Activated naive CD8-positive, alpha-beta T cell treated with anti-CD3 and anti-CD28 coated beads, Interleukin-2, amount 50 U/mL, for 24 hours (primary cell): ENCODE measurements at regions not wholly inside any gene's neighbourhood (a gene's known extent, or its start where the extent isn't known, plus 50 kb on each side); places are given as distances from the start of the nearest gene placed in this dataset.

ENCODE experiments used
- ATAC-seq: fragments of 150-1000 bp; cut with Tn5 transposase; one replicate; pipeline ENCODE4 v1.10.0; 2021
- DNase-seq: peaks from one replicate; pipeline ENCODE4 v3.0.0; 2021
- H3K27ac Mint-ChIP-seq: one replicate; pipeline ENCODE4 v1.8.0; 2021; ENCODE audit warnings: mild to moderate bottlenecking, mixed read lengths
- H3K27me3 Mint-ChIP-seq: one replicate; pipeline ENCODE4 v1.8.0; 2021; ENCODE audit warnings: mixed read lengths
- H3K36me3 Mint-ChIP-seq: one replicate; pipeline ENCODE4 v1.8.0; 2021; ENCODE audit warnings: low read depth, mixed read lengths
- H3K4me1 Mint-ChIP-seq: one replicate; pipeline ENCODE4 v1.8.0; 2021; ENCODE audit warnings: mixed read lengths
- H3K4me3 Mint-ChIP-seq: one replicate; pipeline ENCODE4 v1.8.0; 2021; ENCODE audit warnings: mild to moderate bottlenecking, moderate library complexity, mixed read lengths
- H3K9me3 Mint-ChIP-seq: one replicate; pipeline ENCODE4 v1.8.0; 2021; ENCODE audit warnings: mixed read lengths

GRCh38 chr4:126431049-126431448, 1116.3 kb downstream of the FAT4 start:
- ATAC-seq = no peak
- Mint-ChIP-seq H3K9me3 (no peaks in the 10 kb centered on the region), H3K36me3 (no peaks in the 10 kb centered on the region), H3K27me3 (no peaks in the 10 kb centered on the region), H3K27ac (no peak overlapping the region), H3K4me3 (no peak overlapping the region), H3K4me1 (no peaks in the 10 kb centered on the region)
- no peak for DNase-seq

GRCh38 chr4:126435491-126435890, 1120.7 kb downstream of the FAT4 start:
- Mint-ChIP-seq H3K27me3 (no peaks in the 10 kb centered on the region), H3K4me3 (no peak overlapping the region), H3K9me3 (peaks cover 8% of the 10 kb centered on the region), H3K4me1 (no peaks in the 10 kb centered on the region), H3K27ac (no peak overlapping the region), H3K36me3 (no peaks in the 10 kb centered on the region)
- no peak for DNase-seq
- no peak for ATAC-seq

- H3K27ac Mint-ChIP-seq = no peak overlapping the region
- H3K27me3 Mint-ChIP-seq = no peaks in the 10 kb centered on the region
- no peak overlapping the region for H3K4me3 Mint-ChIP-seq
- no peaks in the 10 kb centered on the region for H3K36me3 Mint-ChIP-seq
- ATAC-seq (no peak), DNase-seq (no peak)
- peaks cover 16% of the 10 kb centered on the region for H3K9me3 Mint-ChIP-seq
- no peaks in the 10 kb centered on the region for H3K4me1 Mint-ChIP-seq
Observed at GRCh38 chr4:126440297-126440696, 1125.5 kb downstream of the FAT4 start.

GRCh38 chr4:126441173-126442035, 1126.6 kb downstream of the FAT4 start:
- DNase-seq (no peak), ATAC-seq (no peak)
- H3K36me3 Mint-ChIP-seq = no peaks in the 10 kb centered on the region
- H3K4me1 Mint-ChIP-seq = no peaks in the 10 kb centered on the region
- H3K9me3 Mint-ChIP-seq = peaks cover 16% of the 10 kb centered on the region
- H3K4me3 Mint-ChIP-seq = no peak overlapping the region
- H3K27ac Mint-ChIP-seq = no peak overlapping the region
- H3K27me3 Mint-ChIP-seq = no peaks in the 10 kb centered on the region

GRCh38 chr4:126445596-126445995, 1130.8 kb downstream of the FAT4 start:
- H3K36me3 Mint-ChIP-seq = no peaks in the 10 kb centered on the region
- DNase-seq (no peak), ATAC-seq (no peak)
- peaks cover 8% of the 10 kb centered on the region for H3K9me3 Mint-ChIP-seq
- H3K4me3 Mint-ChIP-seq = no peak overlapping the region
- no peaks in the 10 kb centered on the region for H3K27me3 Mint-ChIP-seq
- H3K27ac Mint-ChIP-seq = no peak overlapping the region
- no peaks in the 10 kb centered on the region for H3K4me1 Mint-ChIP-seq

- Mint-ChIP-seq H3K9me3 (peaks cover 8% of the 10 kb centered on the region), H3K27ac (no peak overlapping the region), H3K4me3 (no peak overlapping the region), H3K27me3 (no peaks in the 10 kb centered on the region), H3K36me3 (no peaks in the 10 kb centered on the region), H3K4me1 (no peaks in the 10 kb centered on the region)
- DNase-seq = no peak
- ATAC-seq = no peak
Observed at GRCh38 chr4:126446917-126447316, 1132.2 kb downstream of the FAT4 start.

- ATAC-seq = no peak
- no peaks in the 10 kb centered on the region for H3K27me3 Mint-ChIP-seq
- H3K4me1 Mint-ChIP-seq = no peaks in the 10 kb centered on the region
- no peak for DNase-seq
- H3K9me3 Mint-ChIP-seq = peaks cover 8% of the 10 kb centered on the region
- no peaks in the 10 kb centered on the region for H3K36me3 Mint-ChIP-seq
- H3K4me3 Mint-ChIP-seq = no peak overlapping the region
- no peak overlapping the region for H3K27ac Mint-ChIP-seq
Observed at GRCh38 chr4:126448086-126448845, 1133.5 kb downstream of the FAT4 start.

- no peak overlapping the region for H3K4me3 Mint-ChIP-seq
Observed at GRCh38 chr4:126451237-126451873, 1136.6 kb downstream of the FAT4 start.

GRCh38 chr4:126455865-126456264, 1141.1 kb downstream of the FAT4 start:
- Mint-ChIP-seq H3K4me1 (no peaks in the 10 kb centered on the region), H3K36me3 (no peaks in the 10 kb centered on the region), H3K4me3 (no peak overlapping the region), H3K27ac (no peak overlapping the region), H3K9me3 (peaks cover 3% of the 10 kb centered on the region), H3K27me3 (no peaks in the 10 kb centered on the region)
- ATAC-seq (no peak), DNase-seq (no peak)

More at GRCh38 chr4:126451237-126451873, 1136.6 kb downstream of the FAT4 start:
- peaks cover 3% of the 10 kb centered on the region for H3K9me3 Mint-ChIP-seq
- no peak overlapping the region for H3K27ac Mint-ChIP-seq
- no peaks in the 10 kb centered on the region for H3K27me3 Mint-ChIP-seq
- H3K36me3 Mint-ChIP-seq = no peaks in the 10 kb centered on the region
- H3K4me1 Mint-ChIP-seq = no peaks in the 10 kb centered on the region
- DNase-seq (no peak), ATAC-seq (no peak)

GRCh38 chr4:126458993-126459392, 1144.2 kb downstream of the FAT4 start:
- no peak for ATAC-seq
- DNase-seq = no peak
- Mint-ChIP-seq H3K36me3 (no peaks in the 10 kb centered on the region), H3K9me3 (peaks cover 3% of the 10 kb centered on the region), H3K4me3 (no peak overlapping the region), H3K4me1 (no peaks in the 10 kb centered on the region), H3K27me3 (no peaks in the 10 kb centered on the region), H3K27ac (no peak overlapping the region)

GRCh38 chr4:126465341-126465740, 1150.6 kb downstream of the FAT4 start:
- Mint-ChIP-seq H3K4me1 (no peaks in the 10 kb centered on the region), H3K4me3 (no peak overlapping the region), H3K9me3 (peaks cover 9% of the 10 kb centered on the region), H3K36me3 (no peaks in the 10 kb centered on the region), H3K27ac (no peak overlapping the region), H3K27me3 (no peaks in the 10 kb centered on the region)
- DNase-seq (no peak), ATAC-seq (no peak)

- H3K9me3 Mint-ChIP-seq = peaks cover 9% of the 10 kb centered on the region
- no peak overlapping the region for H3K27ac Mint-ChIP-seq
- no peaks in the 10 kb centered on the region for H3K36me3 Mint-ChIP-seq
- no peak overlapping the region for H3K4me3 Mint-ChIP-seq
- no peaks in the 10 kb centered on the region for H3K27me3 Mint-ChIP-seq
- no peaks in the 10 kb centered on the region for H3K4me1 Mint-ChIP-seq
- no peak for ATAC-seq
- DNase-seq = no peak
Observed at GRCh38 chr4:126466848-126467247, 1152.1 kb downstream of the FAT4 start.

GRCh38 chr4:126468144-126468543, 1153.4 kb downstream of the FAT4 start:
- H3K27ac Mint-ChIP-seq = no peak overlapping the region
- no peak overlapping the region for H3K4me3 Mint-ChIP-seq
- no peaks in the 10 kb centered on the region for H3K36me3 Mint-ChIP-seq
- DNase-seq (no peak), ATAC-seq (no peak)
- no peaks in the 10 kb centered on the region for H3K4me1 Mint-ChIP-seq
- peaks cover 9% of the 10 kb centered on the region for H3K9me3 Mint-ChIP-seq
- H3K27me3 Mint-ChIP-seq = no peaks in the 10 kb centered on the region

- Mint-ChIP-seq H3K36me3 (no peaks in the 10 kb centered on the region), H3K9me3 (peaks cover 9% of the 10 kb centered on the region), H3K4me1 (no peaks in the 10 kb centered on the region), H3K27me3 (no peaks in the 10 kb centered on the region), H3K27ac (no peak overlapping the region), H3K4me3 (no peak overlapping the region)
- DNase-seq (no peak), ATAC-seq (no peak)
Observed at GRCh38 chr4:126470862-126471261, 1156.1 kb downstream of the FAT4 start.

- Mint-ChIP-seq H3K4me3 (no peak overlapping the region), H3K27me3 (no peaks in the 10 kb centered on the region), H3K36me3 (no peaks in the 10 kb centered on the region), H3K9me3 (no peaks in the 10 kb centered on the region), H3K4me1 (no peaks in the 10 kb centered on the region), H3K27ac (no peak overlapping the region)
- DNase-seq (no peak), ATAC-seq (no peak)
Observed at GRCh38 chr4:126475730-126476129, 1157.0 kb upstream of the INTU start.
